GM19438 (cell line): ENCODE measurements at regions not wholly inside any gene's neighbourhood (a gene's known extent, or its start where the extent isn't known, plus 50 kb on each side); places are given as distances from the start of the nearest gene placed in this dataset.
"Not testable (repeated sequence)": the region's sequence is repeated elsewhere in the genome, so short reads cannot be mapped to it uniquely, and the experiment has no call there.

Experiments used
- ATAC-seq: cut with Tn5 transposase; IDR thresholded peaks from one replicate; pipeline ENCODE4 v1.9.1; 2021; ENCODE audit warnings: low read depth; ENCODE audit not compliant: unreplicated experiment

GRCh38 chr9:7489036-7489435 lies 310.5 kb downstream of the DMAC1 start:
- ATAC-seq, result no peak

- ATAC-seq, result not testable (repeated sequence)
Measured at GRCh38 chr9:7484014-7484413, 315.6 kb downstream of the DMAC1 start.

GRCh38 chr9:7481570-7481969 lies 318.0 kb downstream of the DMAC1 start:
- no peak for ATAC-seq

- ATAC-seq, result no peak
Measured at GRCh38 chr9:7479300-7479699, 320.3 kb downstream of the DMAC1 start.

GRCh38 chr9:7478646-7479045 lies 320.9 kb downstream of the DMAC1 start:
- ATAC-seq, result no peak

GRCh38 chr9:7467186-7467585 lies 332.4 kb downstream of the DMAC1 start:
- no peak for ATAC-seq

GRCh38 chr9:7461791-7462190 lies 337.8 kb downstream of the DMAC1 start:
- ATAC-seq, result no peak

- no peak for ATAC-seq
Measured at GRCh38 chr9:7456793-7457530, 342.6 kb downstream of the DMAC1 start.

GRCh38 chr9:7456377-7456776 lies 343.2 kb downstream of the DMAC1 start:
- ATAC-seq, result no peak

- ATAC-seq, result no peak
Measured at GRCh38 chr9:7454624-7455023, 345.0 kb downstream of the DMAC1 start.

GRCh38 chr9:7452378-7452777 lies 347.2 kb downstream of the DMAC1 start:
- ATAC-seq, result no peak

GRCh38 chr9:7451062-7451461 lies 348.5 kb downstream of the DMAC1 start:
- ATAC-seq, result no peak

- ATAC-seq, result no peak
Measured at GRCh38 chr9:7443541-7443940, 356.0 kb downstream of the DMAC1 start.

GRCh38 chr9:7439355-7439995 lies 360.1 kb downstream of the DMAC1 start:
- no peak for ATAC-seq

- ATAC-seq, result no peak
Measured at GRCh38 chr9:7436754-7437153, 362.8 kb downstream of the DMAC1 start.

- ATAC-seq, result no peak
Measured at GRCh38 chr9:7433508-7434292, 365.9 kb downstream of the DMAC1 start.

GRCh38 chr9:7432989-7433388 lies 366.6 kb downstream of the DMAC1 start:
- ATAC-seq, result no peak

- not testable (repeated sequence) for ATAC-seq
Measured at GRCh38 chr9:7417397-7417796, 382.2 kb downstream of the DMAC1 start.

GRCh38 chr9:7415836-7416235 lies 383.7 kb downstream of the DMAC1 start:
- no peak for ATAC-seq

GRCh38 chr9:7408845-7409244 lies 390.7 kb downstream of the DMAC1 start:
- no peak for ATAC-seq

- ATAC-seq, result no peak
Measured at GRCh38 chr9:7407246-7407645, 392.3 kb downstream of the DMAC1 start.
